AG04450 (cell line): ENCODE measurements at regions not wholly inside any gene's neighbourhood (a gene's known extent, or its start where the extent isn't known, plus 50 kb on each side); places are given as distances from the start of the nearest gene placed in this dataset.

Experiments used
- CTCF ChIA-PET: fragments of 300-600, 350-600 bp; formaldehyde crosslinking; extraction: SDS; loops from one replicate; lab custom pipeline; 2022; ENCODE audit warnings: antibody characterized with exemption, inconsistent platforms; lab: Charles Lee
- POLR2A ChIA-PET: fragments of 350-600 bp; formaldehyde crosslinking; extraction: SDS; loops from one replicate; lab custom pipeline; 2021; ENCODE audit warnings: antibody characterized with exemption, inconsistent platforms; lab: Yijun Ruan, JAX
- DNase-seq: peaks from one replicate; pipeline ENCODE4 v3.0.0-alpha.2; 2011; ENCODE audit warnings: low read depth, low spot score
- H3K27ac ChIP-seq: one replicate; pipeline ENCODE4 v1.5.1; 2012; ENCODE audit warnings: low read depth, low read length, control low read depth
- H3K27me3 ChIP-seq: one replicate; pipeline ENCODE4 v1.6.0; 2012; ENCODE audit warnings: low read length; ENCODE audit not compliant: control insufficient read depth, insufficient read depth
- H3K4me3 ChIP-seq: 2 replicates; pipeline ENCODE4 v1.5.1; 2011; ENCODE audit warnings: mild to moderate bottlenecking, low read depth, low read length, control low read depth
- H3K9me3 ChIP-seq: 2 replicates; pipeline ENCODE4 v1.5.1; 2012; ENCODE audit warnings: low read length; ENCODE audit not compliant: control insufficient read depth, insufficient read depth
- CTCF ChIP-seq: IDR thresholded peaks from 2 replicates; pipeline ENCODE4 v1.5.1; 2011; ENCODE audit warnings: low read depth, low read length, control low read depth, inconsistent platforms

- Histone ChIP-seq H3K9me3 (no peaks in the 10 kb centered on the region), H3K4me3 (no peak overlapping the region), H3K27me3 (no peaks in the 10 kb centered on the region), H3K27ac (no peak overlapping the region)
- ChIA-PET CTCF (interaction anchor here (1.2 kb wide), 1 partner anchor 22 kb away, joined by 3 read pairs; no protein-coding TSS in a partner anchor), POLR2A (no interaction called here)
- TF ChIP-seq CTCF: no peak
- no peak for DNase-seq
Measured at GRCh38 chr5:112573441-112573840, 154.4 kb upstream of the EPB41L4A start.

GRCh38 chr5:112574536-112574935 lies 155.5 kb upstream of the EPB41L4A start:
- no peak for TF ChIP-seq CTCF
- CTCF ChIA-PET: no interaction called here
- Histone ChIP-seq H3K9me3 (no peaks in the 10 kb centered on the region), H3K27ac (no peak overlapping the region), H3K4me3 (no peak overlapping the region), H3K27me3 (no peaks in the 10 kb centered on the region)
- no peak for DNase-seq
- POLR2A ChIA-PET: no interaction called here

GRCh38 chr5:112576298-112576925 lies 157.3 kb upstream of the EPB41L4A start:
- CTCF ChIA-PET: no interaction called here
- H3K27ac ChIP-seq: no peak overlapping the region
- no peak for DNase-seq
- H3K27me3 ChIP-seq: no peaks in the 10 kb centered on the region
- no peak overlapping the region for H3K4me3 ChIP-seq
- TF ChIP-seq CTCF: no peak
- no peaks in the 10 kb centered on the region for H3K9me3 ChIP-seq
- POLR2A ChIA-PET: no interaction called here

- Histone ChIP-seq H3K4me3 (no peak overlapping the region), H3K27ac (no peak overlapping the region), H3K9me3 (no peaks in the 10 kb centered on the region), H3K27me3 (no peaks in the 10 kb centered on the region)
- no peak for TF ChIP-seq CTCF
- POLR2A ChIA-PET: no interaction called here
- no peak for DNase-seq
- CTCF ChIA-PET: no interaction called here
Measured at GRCh38 chr5:112579599-112580170, 158.0 kb upstream of the APC start.

GRCh38 chr5:112581811-112582320 lies 155.8 kb upstream of the APC start:
- CTCF ChIA-PET: no interaction called here
- no peak for TF ChIP-seq CTCF
- no peak overlapping the region for H3K4me3 ChIP-seq
- no peaks in the 10 kb centered on the region for H3K27me3 ChIP-seq
- POLR2A ChIA-PET: no interaction called here
- no peak overlapping the region for H3K27ac ChIP-seq
- H3K9me3 ChIP-seq: no peaks in the 10 kb centered on the region
- DNase-seq: no peak
